HG03432 (cell line): ENCODE measurements at regions not wholly inside any gene's neighbourhood (a gene's known extent, or its start where the extent isn't known, plus 50 kb on each side); places are given as distances from the start of the nearest gene placed in this dataset.
A peak's percentile ranks its signal among the peaks of the same experiment; 100 is the strongest.
"Not testable (repeated sequence)": the region's sequence is repeated elsewhere in the genome, so short reads cannot be mapped to it uniquely, and the experiment has no call there.

Experiments used
- ATAC-seq: cut with Tn5 transposase; IDR thresholded peaks from one replicate; pipeline ENCODE4 v1.9.1; 2021; ENCODE audit warnings: mild to moderate bottlenecking, moderate library complexity; ENCODE audit not compliant: unreplicated experiment

- no peak for ATAC-seq
Observed at GRCh38 chr3:167109746-167110145, 270.4 kb downstream of the ZBBX start.

- no peak for ATAC-seq
Observed at GRCh38 chr3:167106456-167106855, 273.6 kb downstream of the ZBBX start.

- ATAC-seq, result no peak
Observed at GRCh38 chr3:167102071-167102470, 278.0 kb downstream of the ZBBX start.

GRCh38 chr3:167100651-167101050 lies 279.4 kb downstream of the ZBBX start:
- ATAC-seq, result no peak

- no peak for ATAC-seq
Observed at GRCh38 chr3:167100200-167100599, 279.9 kb downstream of the ZBBX start.

GRCh38 chr3:167095976-167096375 lies 284.1 kb downstream of the ZBBX start:
- ATAC-seq, result no peak

GRCh38 chr3:167094632-167095031 lies 285.5 kb downstream of the ZBBX start:
- no peak for ATAC-seq

GRCh38 chr3:167091226-167091625 lies 288.9 kb downstream of the ZBBX start:
- no peak for ATAC-seq

GRCh38 chr3:167084545-167084944 lies 295.6 kb downstream of the ZBBX start:
- no peak for ATAC-seq

GRCh38 chr3:167078070-167078622 lies 302.0 kb downstream of the ZBBX start:
- peak; percentile 63 for ATAC-seq

- no peak for ATAC-seq
Observed at GRCh38 chr3:167067787-167068161, 312.3 kb downstream of the ZBBX start.

GRCh38 chr3:167066977-167067786 lies 312.9 kb downstream of the ZBBX start:
- ATAC-seq, result peak; percentile 64

- no peak for ATAC-seq
Observed at GRCh38 chr3:167057581-167057980, 322.5 kb downstream of the ZBBX start.

- ATAC-seq, result no peak
Observed at GRCh38 chr3:167054926-167055325, 325.2 kb downstream of the ZBBX start.

- no peak for ATAC-seq
Observed at GRCh38 chr3:167051421-167051820, 328.7 kb downstream of the ZBBX start.

GRCh38 chr3:167033866-167034265 lies 346.2 kb downstream of the ZBBX start:
- ATAC-seq, result no peak

GRCh38 chr3:167032267-167032876 lies 347.7 kb downstream of the ZBBX start:
- peak; percentile 49 for ATAC-seq

- ATAC-seq, result no peak
Observed at GRCh38 chr3:167031364-167032049, 348.6 kb downstream of the ZBBX start.

GRCh38 chr3:167030082-167030725 lies 349.9 kb downstream of the ZBBX start:
- ATAC-seq, result no peak

- ATAC-seq, result not testable (repeated sequence)
Observed at GRCh38 chr3:167019503-167019902, 360.6 kb downstream of the ZBBX start.

GRCh38 chr3:167018591-167019111 lies 361.4 kb downstream of the ZBBX start:
- not testable (repeated sequence) for ATAC-seq
